Subcutaneous abdominal adipose tissue (tissue), 5 donors: ENCODE measurements at regions not wholly inside any gene's neighbourhood (a gene's known extent, or its start where the extent isn't known, plus 50 kb on each side); places are given as distances from the start of the nearest gene placed in this dataset.

Experiments used
- H3K27ac ChIP-seq: one replicate; pipeline ENCODE4 v1.7.0; 2013; ENCODE audit warnings: low read depth, mild to moderate bottlenecking, inconsistent platforms, low read length, moderate library complexity
- H3K27me3 ChIP-seq, 5 donors: one replicate each; pipeline ENCODE4 v1.7.0; 2013; ENCODE audit warnings: low read length in 5 of 5, inconsistent platforms in 1 of 5; ENCODE audit not compliant: control insufficient read depth in 5 of 5, insufficient read depth in 4 of 5
- H3K36me3 ChIP-seq, 5 donors: one replicate each; pipeline ENCODE4 v1.7.0; 2013; ENCODE audit warnings: low read length in 5 of 5; ENCODE audit not compliant: control insufficient read depth in 5 of 5, insufficient read depth in 5 of 5
- H3K4me1 ChIP-seq, 5 donors: one replicate each; pipeline ENCODE4 v1.7.0; 2013; ENCODE audit warnings: low read length in 5 of 5, mild to moderate bottlenecking in 3 of 5, moderate library complexity in 1 of 5; ENCODE audit not compliant: control insufficient read depth in 5 of 5, insufficient read depth in 5 of 5
- H3K4me3 ChIP-seq, 5 donors: one replicate each; pipeline ENCODE4 v1.7.0; 2013; ENCODE audit warnings: low read length in 5 of 5, low read depth in 1 of 5
- H3K9ac ChIP-seq, 5 donors: one replicate each; pipeline ENCODE4 v1.7.0; 2013; ENCODE audit warnings: low read length in 5 of 5, mild to moderate bottlenecking in 4 of 5, moderate library complexity in 3 of 5
- H3K9me3 ChIP-seq, 5 donors: one replicate each; pipeline ENCODE4 v1.7.0; 2013; ENCODE audit warnings: low read length in 5 of 5; ENCODE audit not compliant: control insufficient read depth in 5 of 5
- donor health status: healthy.
- donor health status: healthy.
- donor health status: healthy.
- donor health status: healthy.
- donor health status: healthy.

- Histone ChIP-seq H3K27ac (no peak overlapping the region), H3K27me3 (no peaks in the 10 kb centered on the region), H3K9ac (no peak overlapping the region), H3K9me3 (no peaks in the 10 kb centered on the region), H3K4me1 (no peaks in the 10 kb centered on the region), H3K4me3 (no peak overlapping the region), H3K36me3 (no peaks in the 10 kb centered on the region)
Observed at GRCh38 chr7:80403686-80404241, 108.1 kb downstream of the GNAT3 start.

DNA sequence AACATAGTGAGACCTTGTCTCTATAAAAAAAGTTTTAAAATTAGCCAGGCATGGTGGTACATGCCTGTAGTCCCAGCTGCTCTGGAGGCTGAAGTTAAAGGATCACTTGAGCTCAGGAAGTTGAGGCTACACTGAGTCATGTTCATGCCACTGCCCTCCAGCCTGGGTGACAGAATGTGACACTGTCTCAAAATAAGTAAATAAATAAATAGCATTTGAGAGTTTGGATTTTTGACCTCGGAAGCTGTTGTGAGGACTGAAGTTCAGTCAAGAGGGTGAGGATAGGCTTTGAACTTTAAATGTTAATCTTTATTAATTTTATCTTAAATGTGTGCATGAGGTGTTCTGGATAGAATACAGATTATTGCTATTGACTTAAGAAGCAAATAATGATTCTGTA is 110.2 kb downstream of the GNAT3 start:
- H3K4me1 ChIP-seq, result no peaks in the 10 kb centered on the region
- H3K9ac ChIP-seq, result no peak overlapping the region
- H3K4me3 ChIP-seq, result no peak overlapping the region
- no peaks in the 10 kb centered on the region for H3K9me3 ChIP-seq
- H3K36me3 ChIP-seq, result no peaks in the 10 kb centered on the region
- H3K27me3 ChIP-seq, result no peaks in the 10 kb centered on the region
- no peak overlapping the region for H3K27ac ChIP-seq

DNA sequence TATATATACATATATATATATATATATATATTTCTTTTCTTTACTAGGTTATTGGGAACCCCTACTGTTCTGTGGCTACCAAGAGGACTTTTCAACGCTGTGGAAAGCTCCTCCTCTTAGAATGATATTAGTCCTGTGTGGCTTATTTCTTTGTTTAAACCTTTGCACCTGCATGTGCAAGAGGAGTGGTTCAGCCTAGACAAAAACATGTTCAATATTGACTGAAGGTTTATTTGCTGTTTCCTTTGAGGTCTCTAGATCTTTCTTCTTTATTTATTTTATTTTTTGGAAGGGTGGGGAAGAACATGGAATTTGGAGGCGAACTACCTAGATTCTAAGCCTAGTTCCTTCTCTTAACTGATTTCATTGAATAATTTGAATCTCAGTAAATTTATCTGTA is 118.1 kb downstream of the GNAT3 start:
- Histone ChIP-seq H3K4me1 (peaks cover 0 to 3% (median 0%) of the 10 kb centered on the region in 5 donors), H3K9ac (no peak overlapping the region), H3K27ac (no peak overlapping the region), H3K36me3 (no peaks in the 10 kb centered on the region), H3K9me3 (no peaks in the 10 kb centered on the region), H3K4me3 (no peak overlapping the region), H3K27me3 (no peaks in the 10 kb centered on the region)

DNA sequence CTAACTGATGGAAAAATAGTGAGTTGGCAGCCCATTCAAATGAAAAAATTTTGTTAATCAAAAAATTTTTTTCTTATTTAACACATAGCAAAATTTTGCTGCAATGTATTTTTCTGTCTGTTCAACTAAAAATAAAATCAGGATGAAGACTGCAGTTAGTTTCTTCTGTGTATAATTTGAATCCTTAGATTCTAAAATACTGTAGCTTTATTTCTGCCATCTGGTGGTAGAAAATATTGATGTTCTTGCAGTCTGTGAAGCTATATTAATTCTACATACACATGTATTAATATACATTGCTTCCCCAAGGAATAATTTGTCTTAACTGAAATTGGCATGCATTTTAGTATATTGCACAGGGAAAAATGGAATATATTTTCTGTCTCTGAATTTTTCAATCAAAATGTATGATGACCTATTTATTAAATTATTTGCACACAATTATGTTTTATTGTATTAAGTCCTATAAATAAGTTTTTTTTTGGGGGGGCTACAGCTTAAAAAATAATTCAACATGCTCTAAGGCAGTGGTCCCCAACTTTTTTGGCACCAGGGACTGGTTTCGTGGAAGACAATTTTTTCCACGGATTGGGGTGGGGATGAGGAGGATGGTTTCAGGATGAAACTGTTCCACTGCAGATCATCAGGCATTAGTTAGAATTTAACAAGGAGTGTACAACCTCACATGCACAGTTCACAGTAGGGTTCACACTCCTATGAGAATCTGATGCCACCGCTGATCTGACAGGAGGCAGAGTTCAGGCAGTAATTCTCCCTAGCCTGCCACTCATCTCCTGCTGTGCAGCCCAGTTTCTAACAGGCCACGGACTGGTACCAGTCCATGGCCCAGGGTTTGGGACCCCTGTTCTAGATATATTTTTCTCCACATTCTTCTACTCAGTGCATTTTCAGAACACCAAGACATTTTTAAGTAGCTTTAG is 119.4 kb downstream of the GNAT3 start:
- H3K36me3 ChIP-seq, result no peaks in the 10 kb centered on the region
- H3K4me1 ChIP-seq, result peaks cover 0 to 3% (median 0%) of the 10 kb centered on the region in 5 donors
- H3K27me3 ChIP-seq, result no peaks in the 10 kb centered on the region
- H3K4me3 ChIP-seq, result no peak overlapping the region
- H3K9me3 ChIP-seq, result no peaks in the 10 kb centered on the region
- H3K9ac ChIP-seq, result no peak overlapping the region
- no peak overlapping the region for H3K27ac ChIP-seq

- Histone ChIP-seq H3K4me3 (peak overlapping the region in 1 of 5 donors; percentile 29), H3K27me3 (no peaks in the 10 kb centered on the region), H3K4me1 (peaks cover 0 to 6% (median 0%) of the 10 kb centered on the region in 5 donors), H3K27ac (no peak overlapping the region), H3K9me3 (no peaks in the 10 kb centered on the region), H3K36me3 (no peaks in the 10 kb centered on the region), H3K9ac (no peak overlapping the region)
Observed at GRCh38 chr7:80387634-80388193, 124.2 kb downstream of the GNAT3 start.

DNA sequence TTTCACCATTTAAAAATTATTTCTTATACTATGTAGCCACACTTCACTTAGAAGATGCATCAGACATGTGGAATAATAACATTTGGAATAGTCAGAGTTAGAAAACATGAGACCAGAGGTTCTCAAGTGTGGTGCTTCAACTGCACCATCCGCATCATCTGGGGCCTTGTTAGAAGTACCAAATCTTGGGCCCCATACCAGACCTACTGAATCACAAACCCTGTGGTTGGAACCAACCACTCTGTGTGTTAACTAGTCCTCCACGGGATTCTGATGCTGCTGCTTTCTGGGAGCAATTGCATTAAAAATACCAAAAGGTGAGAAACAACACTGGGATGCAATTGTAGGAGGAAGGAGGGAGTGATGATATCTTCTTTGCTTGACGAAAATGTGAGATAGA is 125.2 kb downstream of the GNAT3 start:
- Histone ChIP-seq H3K9me3 (no peaks in the 10 kb centered on the region), H3K36me3 (no peaks in the 10 kb centered on the region), H3K4me3 (no peak overlapping the region), H3K9ac (no peak overlapping the region), H3K27me3 (no peaks in the 10 kb centered on the region), H3K4me1 (peaks cover 0 to 3% (median 0%) of the 10 kb centered on the region in 5 donors), H3K27ac (no peak overlapping the region)

DNA sequence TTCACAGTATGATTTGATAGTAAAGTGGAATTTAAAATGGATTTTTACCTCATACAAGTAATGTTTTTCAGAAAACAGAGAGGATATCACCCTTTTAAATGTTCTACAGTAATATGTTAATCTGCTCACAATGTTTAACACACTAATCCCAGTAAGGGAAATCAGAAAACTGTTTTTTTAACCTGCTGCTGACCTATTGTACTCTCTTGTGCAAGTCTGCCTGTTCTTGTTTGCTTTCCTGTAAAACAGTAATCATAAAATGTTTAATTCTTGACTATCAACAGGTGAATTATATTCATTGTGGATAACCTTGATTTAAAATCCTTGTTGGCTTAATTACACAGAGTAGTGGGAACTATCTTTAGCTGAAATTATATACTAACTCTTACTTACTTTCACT is 126.4 kb downstream of the GNAT3 start:
- no peaks in the 10 kb centered on the region for H3K9me3 ChIP-seq
- no peak overlapping the region for H3K9ac ChIP-seq
- H3K27ac ChIP-seq, result no peak overlapping the region
- no peaks in the 10 kb centered on the region for H3K27me3 ChIP-seq
- H3K4me1 ChIP-seq, result peaks cover 0 to 3% (median 0%) of the 10 kb centered on the region in 5 donors
- no peak overlapping the region for H3K4me3 ChIP-seq
- H3K36me3 ChIP-seq, result no peaks in the 10 kb centered on the region

- Histone ChIP-seq H3K4me3 (no peak overlapping the region), H3K27ac (no peak overlapping the region), H3K4me1 (peaks cover 0 to 9% (median 4%) of the 10 kb centered on the region in 5 donors), H3K9ac (no peak overlapping the region), H3K9me3 (no peaks in the 10 kb centered on the region), H3K27me3 (no peaks in the 10 kb centered on the region), H3K36me3 (no peaks in the 10 kb centered on the region)
Observed at GRCh38 chr7:80380957-80381356, 130.9 kb downstream of the GNAT3 start.

GRCh38 chr7:80379034-80379982 is 132.6 kb downstream of the GNAT3 start:
- Histone ChIP-seq H3K27me3 (no peaks in the 10 kb centered on the region), H3K9ac (no peak overlapping the region), H3K27ac (no peak overlapping the region), H3K36me3 (no peaks in the 10 kb centered on the region), H3K4me3 (no peak overlapping the region), H3K9me3 (no peaks in the 10 kb centered on the region), H3K4me1 (peaks cover 0 to 9% (median 4%) of the 10 kb centered on the region in 5 donors)
